ENCODE measurements at regions not wholly inside any gene's neighbourhood (a gene's known extent, or its start where the extent isn't known, plus 50 kb on each side); places are given as distances from the start of the nearest gene placed in this dataset.
A peak's percentile ranks its signal among the peaks of the same experiment; 100 is the strongest.

GRCh38 chr1:22273686-22274681 is 131.1 kb upstream of the WNT4 start:
- H3K4me1 ChIP-seq (ENCODE audit: insufficient read depth, low read length, severe bottlenecking): no peaks in the 10 kb centered on the region
- H3K4me2 ChIP-seq (ENCODE audit: low read length): no peak overlapping the region
- H2AFZ ChIP-seq (ENCODE audit: low read length): no peak overlapping the region
- H3K4me3 ChIP-seq (ENCODE audit: low read depth, low read length, poor library complexity, severe bottlenecking): no peak overlapping the region
- no peaks in the 10 kb centered on the region for H3K9me2 ChIP-seq (ENCODE audit: low read depth, low read length)
- H3K27ac ChIP-seq (ENCODE audit: low read depth, low read length, poor library complexity, severe bottlenecking): no peak overlapping the region
- TF ChIP-seq, protein P1, sequence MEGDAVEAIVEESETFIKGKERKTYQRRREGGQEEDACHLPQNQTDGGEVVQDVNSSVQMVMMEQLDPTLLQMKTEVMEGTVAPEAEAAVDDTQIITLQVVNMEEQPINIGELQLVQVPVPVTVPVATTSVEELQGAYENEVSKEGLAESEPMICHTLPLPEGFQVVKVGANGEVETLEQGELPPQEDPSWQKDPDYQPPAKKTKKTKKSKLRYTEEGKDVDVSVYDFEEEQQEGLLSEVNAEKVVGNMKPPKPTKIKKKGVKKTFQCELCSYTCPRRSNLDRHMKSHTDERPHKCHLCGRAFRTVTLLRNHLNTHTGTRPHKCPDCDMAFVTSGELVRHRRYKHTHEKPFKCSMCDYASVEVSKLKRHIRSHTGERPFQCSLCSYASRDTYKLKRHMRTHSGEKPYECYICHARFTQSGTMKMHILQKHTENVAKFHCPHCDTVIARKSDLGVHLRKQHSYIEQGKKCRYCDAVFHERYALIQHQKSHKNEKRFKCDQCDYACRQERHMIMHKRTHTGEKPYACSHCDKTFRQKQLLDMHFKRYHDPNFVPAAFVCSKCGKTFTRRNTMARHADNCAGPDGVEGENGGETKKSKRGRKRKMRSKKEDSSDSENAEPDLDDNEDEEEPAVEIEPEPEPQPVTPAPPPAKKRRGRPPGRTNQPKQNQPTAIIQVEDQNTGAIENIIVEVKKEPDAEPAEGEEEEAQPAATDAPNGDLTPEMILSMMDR (IDR thresholded peaks at IDR 0.05; ENCODE audit: low read length): no peak
- TF ChIP-seq EZH2 (IDR thresholded peaks at IDR 0.05; ENCODE audit: borderline replicate concordance, low read length): no peak
- no peaks in the 10 kb centered on the region for H3F3A ChIP-seq (ENCODE audit: insufficient read depth, low read length)
- H3K79me2 ChIP-seq (ENCODE audit: insufficient read depth, low read length): no peaks in the 10 kb centered on the region
- H3K27me3 ChIP-seq (ENCODE audit: insufficient read depth, low read length): no peaks in the 10 kb centered on the region
- H3K9ac ChIP-seq (ENCODE audit: low read length): no peak overlapping the region
- H3K36me3 ChIP-seq (ENCODE audit: insufficient read depth, low read length): no peaks in the 10 kb centered on the region
- no peaks in the 10 kb centered on the region for H4K20me1 ChIP-seq (ENCODE audit: insufficient read depth, low read length)
- no peaks in the 10 kb centered on the region for H3K9me3 ChIP-seq (ENCODE audit: low read length)

GRCh38 chr1:22275167-22275566 is 132.3 kb upstream of the WNT4 start:
- Histone ChIP-seq H4K20me1 (ENCODE audit: insufficient read depth, low read length) (no peaks in the 10 kb centered on the region), H3K9me2 (ENCODE audit: low read depth, low read length) (no peaks in the 10 kb centered on the region), H3K9me3 (ENCODE audit: low read length) (no peaks in the 10 kb centered on the region), H3K4me3 (ENCODE audit: low read depth, low read length, poor library complexity, severe bottlenecking) (no peak overlapping the region), H3K36me3 (ENCODE audit: insufficient read depth, low read length) (no peaks in the 10 kb centered on the region), H3K79me2 (ENCODE audit: insufficient read depth, low read length) (no peaks in the 10 kb centered on the region), H3K27me3 (ENCODE audit: insufficient read depth, low read length) (no peaks in the 10 kb centered on the region; the same call in 1 of the 2 replicates), H3K4me2 (ENCODE audit: low read length) (no peak overlapping the region), H3K4me1 (ENCODE audit: insufficient read depth, low read length, severe bottlenecking) (no peaks in the 10 kb centered on the region), H2AFZ (ENCODE audit: low read length) (no peak overlapping the region), H3F3A (ENCODE audit: insufficient read depth, low read length) (no peaks in the 10 kb centered on the region), H3K27ac (ENCODE audit: low read depth, low read length, poor library complexity, severe bottlenecking) (no peak overlapping the region), H3K9ac (ENCODE audit: low read length) (no peak overlapping the region)
- TF ChIP-seq, protein P1 (IDR thresholded peaks at IDR 0.05; ENCODE audit: low read length): no peak
- TF ChIP-seq EZH2 (IDR thresholded peaks at IDR 0.05; ENCODE audit: borderline replicate concordance, low read length): no peak

DNA sequence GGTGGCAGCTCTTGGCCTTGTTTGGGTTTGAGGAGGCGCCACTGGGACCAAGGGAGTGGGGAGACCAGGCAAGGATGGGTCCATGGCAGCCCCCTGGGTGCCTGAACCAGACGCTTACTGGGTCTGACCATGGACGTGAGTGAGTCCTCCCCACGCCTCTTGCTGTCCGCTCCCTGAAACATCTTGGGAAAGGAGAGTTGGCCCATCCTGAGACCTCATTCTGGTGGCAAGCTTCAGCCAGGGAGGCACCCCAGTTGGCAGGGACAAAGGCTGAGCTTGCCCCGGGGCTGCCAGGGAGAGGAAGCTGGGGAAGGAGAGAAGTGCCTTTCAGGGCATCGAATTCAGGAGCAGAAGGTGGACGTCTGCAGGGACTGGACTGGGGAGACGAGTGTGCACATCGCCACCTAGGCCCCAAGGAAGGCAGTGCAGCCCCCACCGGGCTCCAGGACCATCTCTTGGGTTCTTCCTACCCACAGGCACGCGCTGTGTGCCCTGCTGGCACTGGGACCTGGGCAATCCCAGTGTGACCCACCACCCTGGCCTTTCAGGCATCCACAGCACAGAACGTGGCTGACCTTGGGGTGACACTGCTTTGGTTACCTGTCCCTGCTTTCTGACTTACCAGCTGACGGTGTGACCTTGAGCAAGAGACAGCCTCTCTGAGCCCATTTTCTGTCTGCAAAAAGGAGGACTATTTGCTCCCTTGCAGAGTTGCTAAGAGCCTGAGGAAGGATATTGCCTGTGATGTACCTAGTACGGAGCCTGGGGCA is 132.9 kb upstream of the WNT4 start:
- Histone ChIP-seq H3K36me3 (ENCODE audit: insufficient read depth, low read length) (no peaks in the 10 kb centered on the region), H3K9me3 (ENCODE audit: low read length) (no peaks in the 10 kb centered on the region), H3K4me1 (ENCODE audit: insufficient read depth, low read length, severe bottlenecking) (no peaks in the 10 kb centered on the region), H3K4me3 (ENCODE audit: low read depth, low read length, poor library complexity, severe bottlenecking) (no peak overlapping the region), H4K20me1 (ENCODE audit: insufficient read depth, low read length) (no peaks in the 10 kb centered on the region), H3K27me3 (ENCODE audit: insufficient read depth, low read length) (no peaks in the 10 kb centered on the region; the same call in 1 of the 2 replicates), H3F3A (ENCODE audit: insufficient read depth, low read length) (no peaks in the 10 kb centered on the region), H3K4me2 (ENCODE audit: low read length) (no peak overlapping the region), H3K79me2 (ENCODE audit: insufficient read depth, low read length) (no peaks in the 10 kb centered on the region), H3K9ac (ENCODE audit: low read length) (no peak overlapping the region), H2AFZ (ENCODE audit: low read length) (no peak overlapping the region), H3K9me2 (ENCODE audit: low read depth, low read length) (no peaks in the 10 kb centered on the region), H3K27ac (ENCODE audit: low read depth, low read length, poor library complexity, severe bottlenecking) (no peak overlapping the region)
- TF ChIP-seq EZH2 (IDR thresholded peaks at IDR 0.05; ENCODE audit: borderline replicate concordance, low read length): no peak
- TF ChIP-seq, protein P1 (IDR thresholded peaks at IDR 0.05; ENCODE audit: low read length): peak; percentile 55

Measured in OCI-LY1 (cell line).